Testis (tissue), 2 donors: ENCODE measurements at regions not wholly inside any gene's neighbourhood (a gene's known extent, or its start where the extent isn't known, plus 50 kb on each side); places are given as distances from the start of the nearest gene placed in this dataset.

Experiments
- DNase-seq: peaks from one replicate; pipeline ENCODE4 v3.0.0-alpha.2; 2019
- H3K27ac ChIP-seq, 2 donors: fragments of 200-600 bp; sonication (generic); one replicate each; pipeline ENCODE4 v1.5.1; 2019
- H3K27me3 ChIP-seq: fragments of 200-600 bp; sonication (generic); one replicate; pipeline ENCODE4 v1.5.1; 2019
- H3K36me3 ChIP-seq: fragments of 200-600 bp; sonication (generic); one replicate; pipeline ENCODE4 v1.5.1; 2017; ENCODE audit warnings: low read depth; ENCODE audit errors: missing control alignments
- H3K4me1 ChIP-seq: fragments of 200-600 bp; sonication (generic); one replicate; pipeline ENCODE4 v1.5.1; 2019
- H3K4me3 ChIP-seq, 2 donors: fragments of 200-600 bp; sonication (generic); one replicate each; pipeline ENCODE4 v1.5.1; 2017 to 2019
- H3K9me3 ChIP-seq: fragments of 200-600 bp; sonication (generic); one replicate; pipeline ENCODE4 v1.5.1; 2017
- POLR2A ChIP-seq: fragments of 450-650 bp; IDR thresholded peaks from one replicate; pipeline ENCODE4 v1.6.1; 2017; ENCODE audit warnings: antibody characterized with exemption, mild to moderate bottlenecking, moderate library complexity
- WGBS, 2 donors: methylation state at CpG; one replicate each; pipeline ENCODE4 v1.1.5; 2018; 5-methylcytosine and 5-hydroxymethylcytosine counted together
- intact Hi-C: fragments of 100-400 bp; cut with DNase I; formaldehyde crosslinking; loops from one replicate; pipeline ENCODE4 v1.15.1; 2023; ENCODE audit warnings: low total_unique reads
- TF ChIP-seq, protein P1 (sequence below), 3 experiments: fragments of 450-650 bp in 2 of 3; fragments of 200-600 bp in 1 of 3; sonication (generic) in 1 of 3; IDR thresholded peaks; one replicate each; pipeline ENCODE4 v1.5.1; 2016 to 2019; ENCODE audit warnings: antibody characterized with exemption in 3 of 3, mild to moderate bottlenecking in 2 of 3, moderate library complexity in 1 of 3

DNA sequence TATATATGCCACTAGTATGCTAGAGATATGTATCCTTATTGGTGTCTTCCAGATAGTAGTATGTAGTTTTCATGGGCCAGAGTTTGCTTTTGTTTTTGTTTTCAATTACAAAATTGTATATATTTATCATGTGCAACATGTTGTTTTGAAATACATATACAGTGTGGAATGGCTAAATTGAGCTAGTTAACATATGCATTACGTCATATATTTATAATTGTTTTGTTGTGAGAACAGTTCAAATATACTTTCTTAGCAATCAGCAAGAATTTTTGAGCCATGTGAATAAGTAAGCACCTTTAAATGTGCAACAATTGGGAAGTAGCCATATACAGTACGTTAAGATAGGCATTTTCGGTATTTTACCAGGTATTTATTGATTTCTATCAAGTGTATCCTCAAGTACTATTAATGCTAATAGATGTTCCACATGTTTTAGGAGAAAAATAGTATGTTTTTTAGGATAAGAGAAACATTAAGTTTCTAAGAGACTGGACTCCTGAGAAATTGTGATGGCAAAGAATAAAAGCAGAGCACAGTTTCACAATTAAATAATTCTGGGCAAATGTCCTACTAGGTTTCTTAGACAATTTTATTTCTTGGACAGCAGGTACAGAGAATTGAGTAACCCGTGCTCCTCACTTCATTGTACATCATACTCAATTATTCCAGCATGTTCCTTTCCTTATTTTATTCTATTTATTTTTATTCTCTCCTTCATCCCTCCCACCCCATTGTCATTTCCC is 60.5 kb upstream of the SLC5A12 start:
- 75 to 78% methylated on average over 4 of the region's 4 CpGs for WGBS, 2 donors
- H3K27ac ChIP-seq = no peak overlapping the region
- no peaks in the 10 kb centered on the region for H3K9me3 ChIP-seq
- no peak for TF ChIP-seq POLR2A
- TF ChIP-seq, protein P1, sequence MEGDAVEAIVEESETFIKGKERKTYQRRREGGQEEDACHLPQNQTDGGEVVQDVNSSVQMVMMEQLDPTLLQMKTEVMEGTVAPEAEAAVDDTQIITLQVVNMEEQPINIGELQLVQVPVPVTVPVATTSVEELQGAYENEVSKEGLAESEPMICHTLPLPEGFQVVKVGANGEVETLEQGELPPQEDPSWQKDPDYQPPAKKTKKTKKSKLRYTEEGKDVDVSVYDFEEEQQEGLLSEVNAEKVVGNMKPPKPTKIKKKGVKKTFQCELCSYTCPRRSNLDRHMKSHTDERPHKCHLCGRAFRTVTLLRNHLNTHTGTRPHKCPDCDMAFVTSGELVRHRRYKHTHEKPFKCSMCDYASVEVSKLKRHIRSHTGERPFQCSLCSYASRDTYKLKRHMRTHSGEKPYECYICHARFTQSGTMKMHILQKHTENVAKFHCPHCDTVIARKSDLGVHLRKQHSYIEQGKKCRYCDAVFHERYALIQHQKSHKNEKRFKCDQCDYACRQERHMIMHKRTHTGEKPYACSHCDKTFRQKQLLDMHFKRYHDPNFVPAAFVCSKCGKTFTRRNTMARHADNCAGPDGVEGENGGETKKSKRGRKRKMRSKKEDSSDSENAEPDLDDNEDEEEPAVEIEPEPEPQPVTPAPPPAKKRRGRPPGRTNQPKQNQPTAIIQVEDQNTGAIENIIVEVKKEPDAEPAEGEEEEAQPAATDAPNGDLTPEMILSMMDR (IDR thresholded peaks at IDR 0.05) = no peak
- no peaks in the 10 kb centered on the region for H3K36me3 ChIP-seq
- no peaks in the 10 kb centered on the region for H3K27me3 ChIP-seq
- intact Hi-C loops = no loop called here
- H3K4me3 ChIP-seq = no peak overlapping the region
- DNase-seq = no peak
- no peaks in the 10 kb centered on the region for H3K4me1 ChIP-seq

DNA sequence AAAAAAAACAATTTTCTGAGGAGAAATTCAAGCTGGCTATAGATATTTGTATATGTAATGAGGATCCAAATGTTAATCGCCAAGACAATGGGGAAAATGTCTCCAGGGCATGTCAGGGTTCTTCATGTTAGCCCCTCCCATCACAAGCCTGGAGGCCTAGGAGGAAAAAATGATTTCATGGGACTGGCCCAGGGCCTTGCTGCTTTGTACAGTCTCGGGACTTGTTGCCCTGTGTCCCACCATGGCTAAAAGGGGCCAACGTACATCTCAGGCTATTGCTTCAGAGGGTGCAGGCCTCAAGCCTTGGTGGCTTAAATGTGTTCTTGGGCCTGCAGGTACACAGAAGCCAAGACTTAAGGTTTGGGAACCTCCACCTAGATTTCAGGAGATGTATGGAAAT is 62.1 kb upstream of the SLC5A12 start:
- Histone ChIP-seq H3K4me1 (no peaks in the 10 kb centered on the region), H3K27ac (no peak overlapping the region), H3K9me3 (no peaks in the 10 kb centered on the region), H3K27me3 (no peaks in the 10 kb centered on the region), H3K36me3 (no peaks in the 10 kb centered on the region), H3K4me3 (no peak overlapping the region)
- DNase-seq = no peak
- intact Hi-C loops = no loop called here
- TF ChIP-seq, protein P1 (IDR thresholded peaks at IDR 0.05) = no peak
- no peak for TF ChIP-seq POLR2A
- WGBS, 2 donors = 80 to 92% methylated on average over 3 of the region's 3 CpGs

DNA sequence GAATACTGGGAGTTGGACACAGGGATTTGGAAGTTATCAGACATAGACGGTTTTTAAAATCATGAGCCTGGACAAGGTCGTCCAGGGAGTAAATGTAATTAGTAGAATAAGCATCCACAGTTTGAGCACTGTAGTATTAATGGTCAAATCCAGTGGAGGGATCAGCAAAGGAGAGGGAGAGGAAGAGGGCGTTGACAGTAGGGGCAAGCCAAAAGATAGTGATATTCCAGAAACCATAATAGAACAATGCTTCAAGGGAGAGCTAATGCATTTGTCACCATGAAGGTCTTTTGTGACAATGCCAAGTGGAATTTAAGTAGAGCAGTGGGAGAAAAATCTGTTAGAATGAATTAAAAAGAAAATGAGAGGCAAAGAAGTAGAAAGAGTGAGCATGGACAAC is 68.9 kb upstream of the SLC5A12 start:
- Histone ChIP-seq H3K27me3 (no peaks in the 10 kb centered on the region), H3K36me3 (no peaks in the 10 kb centered on the region), H3K4me3 (no peak overlapping the region), H3K4me1 (no peaks in the 10 kb centered on the region), H3K9me3 (no peaks in the 10 kb centered on the region), H3K27ac (no peak overlapping the region)
- no peak for DNase-seq
- TF ChIP-seq POLR2A = no peak
- TF ChIP-seq, protein P1 (IDR thresholded peaks at IDR 0.05) = no peak
- intact Hi-C loops = no loop called here
- 46 to 53% methylated on average over 3 of the region's 3 CpGs for WGBS, 2 donors

DNA sequence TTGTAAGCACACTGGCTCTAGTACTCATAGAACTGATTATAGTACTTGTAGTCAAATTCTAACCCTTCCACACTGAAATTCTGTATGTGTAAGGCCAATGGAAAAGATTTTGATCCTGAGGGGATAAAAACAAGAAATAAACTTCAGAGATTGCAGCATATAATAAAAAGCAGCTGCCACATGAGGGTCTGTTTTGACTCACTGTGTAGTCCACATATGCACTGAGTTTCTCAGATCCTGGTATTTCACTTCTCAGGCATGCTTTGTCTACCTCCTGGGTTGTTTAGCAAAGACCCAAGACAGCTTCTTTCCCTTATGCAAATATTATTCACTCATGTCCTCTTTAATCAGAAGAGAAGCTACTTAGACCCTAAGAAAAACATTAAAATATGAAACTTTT is 71.1 kb upstream of the SLC5A12 start:
- Histone ChIP-seq H3K9me3 (no peaks in the 10 kb centered on the region), H3K27ac (no peak overlapping the region), H3K4me3 (no peak overlapping the region), H3K36me3 (no peaks in the 10 kb centered on the region), H3K4me1 (no peaks in the 10 kb centered on the region), H3K27me3 (no peaks in the 10 kb centered on the region)
- intact Hi-C loops = no loop called here
- TF ChIP-seq POLR2A = no peak
- TF ChIP-seq, protein P1 (IDR thresholded peaks at IDR 0.05) = no peak
- DNase-seq = no peak

DNA sequence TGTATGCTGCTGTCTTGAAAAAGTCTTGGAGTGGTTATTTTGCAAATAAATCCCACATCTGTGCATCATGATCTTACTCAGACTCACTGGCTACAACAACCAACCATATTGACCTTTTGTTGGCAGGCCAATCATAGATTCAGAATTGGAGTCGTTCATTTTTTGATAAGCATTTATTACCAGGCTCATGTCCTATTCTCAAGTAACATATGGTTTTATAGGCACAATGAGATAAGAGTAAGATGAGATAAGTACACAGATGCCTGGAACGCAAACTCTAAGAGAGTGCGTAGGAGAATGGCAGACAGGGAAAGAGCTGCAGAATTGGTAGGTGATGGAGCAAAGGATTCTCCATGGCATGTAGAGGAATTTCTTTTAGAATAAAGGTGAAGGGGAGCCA is 71.6 kb upstream of the SLC5A12 start:
- Histone ChIP-seq H3K9me3 (no peaks in the 10 kb centered on the region), H3K27ac (no peak overlapping the region), H3K4me1 (no peaks in the 10 kb centered on the region), H3K4me3 (no peak overlapping the region), H3K27me3 (no peaks in the 10 kb centered on the region), H3K36me3 (no peaks in the 10 kb centered on the region)
- no peak for DNase-seq
- intact Hi-C loops = no loop called here
- TF ChIP-seq, protein P1 (IDR thresholded peaks at IDR 0.05) = no peak
- no peak for TF ChIP-seq POLR2A
- 81 to 82% methylated on average over 3 of the region's 3 CpGs for WGBS, 2 donors
